SU-DHL-6 (cell line): ENCODE measurements at regions not wholly inside any gene's neighbourhood (a gene's known extent, or its start where the extent isn't known, plus 50 kb on each side); places are given as distances from the start of the nearest gene placed in this dataset.

Experiments
- H2AFZ ChIP-seq: fragments of 200-600 bp; sonication (generic); 2 replicates; pipeline ENCODE4 v1.6.1; 2014; ENCODE audit warnings: low read depth, mild to moderate bottlenecking, moderate library complexity, mixed read lengths, antibody characterized with exemption, low read length; ENCODE audit not compliant: severe bottlenecking
- H3F3A ChIP-seq: fragments of 200-600 bp; shearing (Covaris generic); 2 replicates; pipeline ENCODE4 v1.6.0; 2016; ENCODE audit warnings: antibody characterized with exemption, mild to moderate bottlenecking; ENCODE audit not compliant: insufficient read depth
- H3K27ac ChIP-seq: fragments of 200-600 bp; sonication (generic); 2 replicates; pipeline ENCODE4 v1.5.1; 2016; ENCODE audit warnings: low read depth, mild to moderate bottlenecking, low read length, moderate library complexity, mixed read lengths
- H3K27me3 ChIP-seq: fragments of 200-600 bp; sonication (generic), shearing (Covaris generic); 2 replicates; pipeline ENCODE4 v1.6.0; 2014; ENCODE audit warnings: mild to moderate bottlenecking, low read length
- H3K36me3 ChIP-seq: fragments of 200-600 bp; sonication (generic); 2 replicates; pipeline ENCODE4 v1.6.1; 2014; ENCODE audit warnings: mild to moderate bottlenecking, low read length, mixed read lengths
- H3K4me2 ChIP-seq: fragments of 300-600, 200-600 bp; shearing (Covaris generic), sonication (generic); 2 replicates; pipeline ENCODE4 v1.6.0; 2014; ENCODE audit warnings: low read length, low read depth, mild to moderate bottlenecking; ENCODE audit not compliant: poor library complexity, severe bottlenecking
- H3K4me3 ChIP-seq: fragments of 200-600 bp; sonication (generic); 2 replicates; pipeline ENCODE4 v1.5.1; 2014; ENCODE audit warnings: antibody characterized with exemption, low read length, mild to moderate bottlenecking, mixed read lengths; ENCODE audit not compliant: insufficient read depth, poor library complexity, severe bottlenecking
- H3K79me2 ChIP-seq: fragments of 200-600 bp; sonication (generic); 2 replicates; pipeline ENCODE4 v1.6.1; 2014; ENCODE audit warnings: mild to moderate bottlenecking, low read length, moderate library complexity; ENCODE audit not compliant: insufficient read depth
- H3K9ac ChIP-seq: fragments of 200-600 bp; sonication (generic); 2 replicates; pipeline ENCODE4 v1.7.0; 2014; ENCODE audit warnings: mild to moderate bottlenecking, low read length
- H3K9me2 ChIP-seq: fragments of 200-600 bp; sonication (generic); replicated peaks from 2 replicates; pipeline ENCODE4 v1.6.1; 2014; ENCODE audit warnings: low read length; ENCODE audit not compliant: insufficient read depth
- H3K9me3 ChIP-seq: fragments of 200-600 bp; sonication (generic); 2 replicates; pipeline ENCODE4 v1.6.1; 2014; ENCODE audit warnings: low read length, mixed read lengths; ENCODE audit not compliant: insufficient read depth
- H4K20me1 ChIP-seq: fragments of 200-600 bp; sonication (generic); 2 replicates; pipeline ENCODE4 v1.6.1; 2014; ENCODE audit warnings: low read depth, mild to moderate bottlenecking, antibody characterized with exemption, low read length, moderate library complexity, mixed read lengths
- CTCF ChIP-seq: fragments of 200-600 bp; sonication (generic); IDR thresholded peaks from one replicate; pipeline ENCODE4 v1.5.1; 2017; ENCODE audit warnings: antibody characterized with exemption, mild to moderate bottlenecking, low read length, moderate library complexity; ENCODE audit not compliant: insufficient read depth, poor library complexity, severe bottlenecking
- EZH2phosphoT487 ChIP-seq: fragments of 200-600 bp; sonication (generic), shearing (Covaris generic); conservative IDR thresholded peaks from 2 replicates; pipeline ENCODE4 v1.6.1; 2018; ENCODE audit warnings: mild to moderate bottlenecking, antibody characterized with exemption, low read length, moderate library complexity, mixed read lengths

GRCh38 chr19:34104096-34104495, 68.2 kb upstream of the LSM14A start:
- Histone ChIP-seq H2AFZ (no peak overlapping the region), H3K9me3 (no peaks in the 10 kb centered on the region), H3K9ac (no peak overlapping the region), H3K27me3 (no peaks in the 10 kb centered on the region), H3K79me2 (no peaks in the 10 kb centered on the region), H3K36me3 (no peaks in the 10 kb centered on the region), H3F3A (no peaks in the 10 kb centered on the region), H3K9me2 (no peaks in the 10 kb centered on the region), H3K4me3 (no peak overlapping the region), H3K27ac (no peak overlapping the region), H4K20me1 (no peaks in the 10 kb centered on the region), H3K4me2 (no peak overlapping the region)
- TF ChIP-seq CTCF, result no peak

GRCh38 chr19:34104557-34104956, 67.7 kb upstream of the LSM14A start:
- Histone ChIP-seq H4K20me1 (no peaks in the 10 kb centered on the region), H3K36me3 (no peaks in the 10 kb centered on the region), H3K9me2 (no peaks in the 10 kb centered on the region), H3K9me3 (no peaks in the 10 kb centered on the region), H3K79me2 (no peaks in the 10 kb centered on the region), H3F3A (no peaks in the 10 kb centered on the region), H3K27ac (no peak overlapping the region), H2AFZ (no peak overlapping the region), H3K4me2 (no peak overlapping the region), H3K27me3 (no peaks in the 10 kb centered on the region), H3K9ac (no peak overlapping the region), H3K4me3 (no peak overlapping the region)
- TF ChIP-seq CTCF (no peak), EZH2phosphoT487 (no peak)

- Histone ChIP-seq H3F3A (no peaks in the 10 kb centered on the region), H3K4me2 (no peak overlapping the region), H4K20me1 (no peaks in the 10 kb centered on the region), H3K79me2 (no peaks in the 10 kb centered on the region), H3K36me3 (no peaks in the 10 kb centered on the region), H3K9me2 (no peaks in the 10 kb centered on the region), H3K4me3 (no peak overlapping the region), H3K9me3 (no peaks in the 10 kb centered on the region), H3K27me3 (no peaks in the 10 kb centered on the region), H3K9ac (no peak overlapping the region), H3K27ac (no peak overlapping the region), H2AFZ (no peak overlapping the region)
- TF ChIP-seq CTCF (no peak), EZH2phosphoT487 (no peak)
These were observed 62.7 kb upstream of the LSM14A start for GRCh38 chr19:34109596-34109995.
